A673 (cell line): ENCODE measurements at regions not wholly inside any gene's neighbourhood (a gene's known extent, or its start where the extent isn't known, plus 50 kb on each side); places are given as distances from the start of the nearest gene placed in this dataset.

Experiments
- EZH2 ChIP-seq: fragments of 200-600 bp; sonication (generic); IDR thresholded peaks from 2 replicates; pipeline ENCODE4 v1.6.1; 2017; ENCODE audit warnings: borderline replicate concordance, low read depth, mild to moderate bottlenecking, mixed read lengths, antibody characterized with exemption, low read length; ENCODE audit not compliant: poor library complexity, severe bottlenecking
- TF ChIP-seq, protein P1 (sequence below): fragments of 300-800, 200-600 bp; sonication (generic); conservative IDR thresholded peaks from 2 replicates; pipeline ENCODE4 v1.5.1; 2017; ENCODE audit warnings: low read depth, mild to moderate bottlenecking, antibody characterized with exemption, low read length, moderate library complexity, mixed read lengths

- TF ChIP-seq, protein P1, sequence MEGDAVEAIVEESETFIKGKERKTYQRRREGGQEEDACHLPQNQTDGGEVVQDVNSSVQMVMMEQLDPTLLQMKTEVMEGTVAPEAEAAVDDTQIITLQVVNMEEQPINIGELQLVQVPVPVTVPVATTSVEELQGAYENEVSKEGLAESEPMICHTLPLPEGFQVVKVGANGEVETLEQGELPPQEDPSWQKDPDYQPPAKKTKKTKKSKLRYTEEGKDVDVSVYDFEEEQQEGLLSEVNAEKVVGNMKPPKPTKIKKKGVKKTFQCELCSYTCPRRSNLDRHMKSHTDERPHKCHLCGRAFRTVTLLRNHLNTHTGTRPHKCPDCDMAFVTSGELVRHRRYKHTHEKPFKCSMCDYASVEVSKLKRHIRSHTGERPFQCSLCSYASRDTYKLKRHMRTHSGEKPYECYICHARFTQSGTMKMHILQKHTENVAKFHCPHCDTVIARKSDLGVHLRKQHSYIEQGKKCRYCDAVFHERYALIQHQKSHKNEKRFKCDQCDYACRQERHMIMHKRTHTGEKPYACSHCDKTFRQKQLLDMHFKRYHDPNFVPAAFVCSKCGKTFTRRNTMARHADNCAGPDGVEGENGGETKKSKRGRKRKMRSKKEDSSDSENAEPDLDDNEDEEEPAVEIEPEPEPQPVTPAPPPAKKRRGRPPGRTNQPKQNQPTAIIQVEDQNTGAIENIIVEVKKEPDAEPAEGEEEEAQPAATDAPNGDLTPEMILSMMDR, result no peak
- no peak for TF ChIP-seq EZH2
Measured at GRCh38 chr7:79785556-79785955, 332.1 kb upstream of the MAGI2 start.
